HG02885 (cell line): ENCODE measurements at regions not wholly inside any gene's neighbourhood (a gene's known extent, or its start where the extent isn't known, plus 50 kb on each side); places are given as distances from the start of the nearest gene placed in this dataset.

Experiments
- ATAC-seq: cut with Tn5 transposase; IDR thresholded peaks from one replicate; pipeline ENCODE4 v1.9.1; 2021; ENCODE audit warnings: mild to moderate bottlenecking; ENCODE audit not compliant: unreplicated experiment, poor library complexity

DNA sequence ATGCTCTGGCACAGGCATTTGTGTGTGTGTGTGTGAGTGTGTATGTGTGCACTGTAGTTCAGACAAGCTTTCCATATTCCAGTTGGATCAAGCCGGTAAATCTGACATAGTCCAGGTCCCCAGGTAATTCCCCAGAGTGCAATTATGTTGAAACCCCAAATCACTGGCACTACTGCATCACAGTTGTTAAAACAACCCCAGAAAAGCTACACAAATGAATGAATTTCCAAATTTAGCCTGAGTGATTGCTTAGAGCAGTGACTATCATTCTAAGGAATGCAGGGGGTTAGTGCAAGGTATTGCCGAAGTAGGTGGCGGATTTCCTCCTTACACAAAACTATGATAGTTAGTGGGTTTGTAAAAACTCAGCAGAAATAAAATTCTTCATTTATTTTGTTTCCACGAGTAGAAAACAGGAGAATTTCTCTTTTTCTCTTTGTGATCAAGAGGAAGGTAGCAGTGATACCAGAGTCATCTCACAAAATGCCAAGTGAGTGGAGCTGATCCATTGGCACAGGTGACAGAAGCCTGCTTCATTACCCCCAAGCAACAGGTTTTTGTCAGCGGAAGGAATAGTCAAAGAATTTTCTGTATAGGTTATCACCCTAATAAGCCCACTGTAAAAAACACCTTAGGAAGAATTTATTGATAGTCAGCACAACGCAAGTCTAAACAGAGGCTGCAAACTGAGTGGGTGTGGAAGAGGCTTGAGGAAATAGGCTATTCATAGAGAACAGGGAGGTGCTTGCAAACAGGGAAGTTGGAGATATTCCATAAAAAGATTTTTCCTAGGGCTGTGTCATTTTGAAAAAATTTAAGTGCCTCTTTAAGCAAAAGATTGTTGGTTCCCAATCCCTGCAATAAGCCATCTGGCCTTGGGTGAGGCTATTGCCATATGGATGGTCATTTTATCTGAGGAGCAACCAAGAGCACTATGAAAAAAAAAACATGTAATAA lies 385.1 kb downstream of the CHSY3 start:
- no peak for ATAC-seq

DNA sequence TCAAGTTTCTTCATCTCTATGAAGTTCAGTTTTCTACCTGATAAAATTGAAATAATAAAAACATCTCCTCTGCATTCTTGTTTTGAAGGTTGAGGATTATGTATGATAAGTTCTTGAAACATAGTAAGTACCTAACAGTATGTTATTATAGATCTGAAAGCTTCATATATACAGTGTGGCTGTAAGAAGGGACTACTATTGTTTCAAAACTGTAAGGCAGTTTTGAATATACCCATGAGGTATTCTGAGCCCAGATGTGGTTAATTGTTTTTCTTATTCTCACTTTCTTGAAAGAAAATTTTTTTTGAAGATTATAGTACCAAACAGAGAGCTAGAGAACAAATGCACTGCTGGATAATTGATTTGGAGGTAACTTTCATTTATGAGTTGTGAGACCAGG lies 383.2 kb downstream of the CHSY3 start:
- ATAC-seq, result no peak

- no peak for ATAC-seq
These were observed 382.7 kb downstream of the CHSY3 start for GRCh38 chr5:130286971-130287370.

- no peak for ATAC-seq
These were observed 377.8 kb downstream of the CHSY3 start for GRCh38 chr5:130282049-130282448.

- ATAC-seq, result no peak
These were observed 376.4 kb downstream of the CHSY3 start for GRCh38 chr5:130280528-130281217.

- ATAC-seq, result no peak
These were observed 375.1 kb downstream of the CHSY3 start for GRCh38 chr5:130279386-130279785.

DNA sequence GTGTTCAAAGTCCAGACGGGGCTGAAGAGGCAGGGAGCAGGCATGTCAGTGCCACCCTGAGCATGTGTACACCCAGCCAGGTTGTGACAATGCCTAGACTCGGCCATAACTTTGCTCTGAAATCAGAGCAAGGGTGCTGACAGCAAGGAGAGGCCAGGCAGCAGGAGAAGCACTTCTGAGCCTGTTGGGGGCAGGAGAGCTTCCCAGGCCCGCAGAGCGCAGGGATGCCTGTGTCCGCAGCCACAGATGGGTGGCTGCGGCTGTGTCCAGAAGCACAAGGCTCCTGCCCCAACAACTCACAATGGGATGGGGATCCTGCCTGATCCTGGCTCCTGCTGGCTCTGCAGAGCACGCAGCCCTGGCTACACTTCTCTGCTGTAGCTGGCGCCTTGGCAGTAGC lies 373.9 kb downstream of the CHSY3 start:
- no peak for ATAC-seq

GRCh38 chr5:130277522-130277921 lies 373.3 kb downstream of the CHSY3 start:
- no peak for ATAC-seq

- no peak for ATAC-seq
These were observed 372.7 kb downstream of the CHSY3 start for GRCh38 chr5:130277002-130277401.

DNA sequence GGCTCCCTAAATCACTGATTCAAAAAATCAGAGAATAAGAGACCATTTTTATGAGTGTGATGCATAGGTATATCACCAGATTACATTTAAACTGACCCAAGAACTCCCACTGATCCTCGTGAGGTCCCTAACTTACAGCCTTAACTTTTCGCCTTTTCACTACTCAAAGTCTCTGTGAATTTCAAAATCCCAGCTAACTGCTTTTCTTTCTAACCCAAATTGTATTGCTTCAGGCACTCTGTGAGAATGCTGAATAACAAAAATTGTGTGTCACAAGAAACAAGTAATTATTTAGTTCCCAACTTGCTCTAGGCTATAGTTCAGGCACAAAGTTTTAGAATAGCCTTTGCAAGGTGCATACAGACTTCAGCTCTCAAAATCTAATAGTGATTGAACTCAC lies 368.6 kb downstream of the CHSY3 start:
- no peak for ATAC-seq

DNA sequence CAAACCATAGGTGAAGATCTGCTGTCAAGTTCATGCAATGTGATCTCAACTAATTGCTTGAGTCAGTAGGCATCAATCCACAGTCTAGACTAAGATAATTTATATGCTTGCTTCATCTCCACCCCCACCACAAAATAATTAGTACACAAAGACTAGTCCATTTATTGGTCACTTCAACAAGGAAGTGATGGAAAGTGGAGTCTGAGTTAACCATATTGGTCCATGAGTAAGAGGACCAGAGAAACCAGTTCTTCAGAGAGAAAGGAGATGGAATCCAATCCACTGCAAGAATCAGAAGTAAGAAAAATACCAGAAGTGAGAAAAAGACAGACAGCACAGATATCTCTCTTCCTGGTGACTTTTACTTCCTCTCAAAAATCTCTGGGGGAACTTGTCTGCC lies 366.5 kb downstream of the CHSY3 start:
- no peak for ATAC-seq

- ATAC-seq, result no peak
These were observed 364.2 kb downstream of the CHSY3 start for GRCh38 chr5:130268489-130268888.

DNA sequence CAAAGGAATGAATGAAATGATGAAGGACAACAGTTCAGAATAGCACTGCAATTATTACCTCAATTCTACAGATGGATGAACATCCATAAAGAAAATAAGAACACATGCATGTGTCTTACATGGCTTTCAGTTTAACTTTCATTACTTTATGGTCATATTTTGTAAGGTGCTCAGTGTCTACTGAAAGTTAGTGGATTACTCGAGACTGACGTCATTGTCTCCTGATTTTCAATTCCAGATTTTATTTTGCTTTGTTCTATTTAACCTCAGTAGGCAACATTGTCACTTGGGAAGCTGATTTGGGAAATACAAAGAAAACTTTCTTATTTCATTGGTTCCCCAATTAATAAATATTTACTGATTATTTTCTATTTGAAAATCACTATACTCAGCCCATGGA lies 363.7 kb downstream of the CHSY3 start:
- no peak for ATAC-seq

DNA sequence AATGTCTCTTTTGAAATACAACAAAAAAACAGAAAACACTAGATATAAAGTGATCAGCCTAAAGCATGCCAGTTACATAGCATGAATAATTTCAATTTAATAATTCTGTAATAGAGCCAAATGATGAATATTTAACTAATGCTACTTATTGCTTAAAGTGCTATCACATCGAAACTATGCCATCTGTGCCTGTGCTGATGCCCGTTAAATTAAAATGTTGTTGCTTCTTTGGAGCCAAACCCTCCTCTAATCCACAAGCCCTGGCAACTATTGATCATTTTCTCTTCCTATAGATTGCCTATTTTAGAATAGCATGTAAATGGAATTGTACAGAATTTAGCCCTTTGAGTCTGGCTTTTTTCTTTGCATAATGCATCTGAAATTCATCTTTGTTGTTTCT lies 356.2 kb downstream of the CHSY3 start:
- no peak for ATAC-seq

- no peak for ATAC-seq
These were observed 347.7 kb downstream of the CHSY3 start for GRCh38 chr5:130251931-130252330.

DNA sequence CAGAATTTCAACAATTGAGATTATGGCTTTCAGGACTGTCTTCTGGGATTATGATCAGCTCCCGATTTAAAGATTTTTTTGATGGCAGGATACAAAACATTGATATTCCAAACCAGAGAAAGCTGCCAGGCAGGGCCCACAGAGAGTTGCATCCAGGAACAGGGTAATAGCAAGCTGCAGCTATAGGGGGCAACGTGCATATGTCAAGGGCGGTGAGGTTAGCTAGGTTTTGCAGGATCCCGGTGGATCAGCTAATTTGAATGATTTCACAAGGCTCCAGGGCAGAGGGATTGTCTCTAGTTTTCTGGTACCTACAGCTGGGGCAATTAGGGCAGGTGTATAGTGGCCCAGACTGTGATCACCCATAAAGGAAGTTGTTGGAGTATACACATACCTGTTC lies 339.4 kb downstream of the CHSY3 start:
- ATAC-seq, result no peak

DNA sequence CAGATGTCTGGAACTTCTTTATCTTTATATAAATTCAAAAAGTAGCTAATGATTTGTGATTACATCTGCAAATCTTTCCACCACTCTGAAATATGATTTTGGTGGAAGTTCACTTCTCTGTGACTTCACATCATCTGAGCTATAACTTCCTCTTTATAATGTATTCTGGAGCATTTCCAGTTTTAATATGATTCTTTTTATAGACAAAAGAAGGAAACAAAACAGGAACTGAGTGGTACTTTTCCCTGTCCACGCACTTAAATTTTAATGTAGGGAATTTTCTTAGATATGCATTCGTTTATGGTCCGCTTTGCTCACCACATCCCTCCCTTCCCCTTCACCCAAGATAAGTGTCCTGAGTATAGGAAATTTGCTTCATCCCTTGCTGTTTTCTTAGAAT lies 333.5 kb downstream of the CHSY3 start:
- ATAC-seq, result no peak
